GM10248 (cell line): ENCODE measurements at regions not wholly inside any gene's neighbourhood (a gene's known extent, or its start where the extent isn't known, plus 50 kb on each side); places are given as distances from the start of the nearest gene placed in this dataset.
"Not testable (repeated sequence)": the region's sequence is repeated elsewhere in the genome, so short reads cannot be mapped to it uniquely, and the experiment has no call there.

Source experiments
- CTCF ChIA-PET: fragments of 300-600 bp; sonication (Branson Sonifier 250); formaldehyde crosslinking; extraction: SDS; loops from one replicate; lab custom pipeline; 2021; ENCODE audit warnings: antibody characterized with exemption; lab: Yijun Ruan, JAX
- POLR2A ChIA-PET: fragments of 350-650 bp; sonication (Branson Sonifier 250); formaldehyde crosslinking; extraction: SDS; loops from one replicate; lab custom pipeline; 2020; ENCODE audit warnings: antibody characterized with exemption; lab: Yijun Ruan, JAX
- DNase-seq: peaks from one replicate; pipeline ENCODE4 v3.0.0; 2012; ENCODE audit errors: extremely low spot score
- TF ChIP-seq, protein P1 (sequence below): IDR thresholded peaks from 2 replicates; pipeline ENCODE4 v1.5.1; 2012; ENCODE audit warnings: mild to moderate bottlenecking, low read depth; ENCODE audit errors: extremely low read depth, missing control alignments, control extremely low read depth

DNA sequence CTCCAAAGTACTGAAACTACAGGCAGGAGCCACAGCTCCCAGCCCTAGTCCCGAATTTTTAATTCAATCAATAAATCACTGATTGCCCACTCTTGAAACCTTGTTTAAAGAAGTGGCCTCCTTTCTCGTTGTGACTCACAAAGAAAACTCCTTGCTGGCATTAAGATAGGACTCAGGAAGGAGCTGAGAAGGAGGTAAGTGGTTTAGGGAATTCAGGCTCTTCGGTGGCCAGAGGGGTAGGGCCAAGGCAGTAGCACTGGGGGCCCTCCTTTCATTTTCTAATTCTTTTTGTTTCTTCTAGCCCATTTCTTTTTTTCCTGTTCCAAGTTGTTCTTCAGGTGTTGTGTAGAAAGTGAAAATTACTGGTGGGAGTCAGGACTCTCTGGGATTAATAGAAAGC, 86.2 kb upstream of the OR9Q1 start:
- ChIA-PET POLR2A (no interaction called here), CTCF (no interaction called here)
- TF ChIP-seq, protein P1, sequence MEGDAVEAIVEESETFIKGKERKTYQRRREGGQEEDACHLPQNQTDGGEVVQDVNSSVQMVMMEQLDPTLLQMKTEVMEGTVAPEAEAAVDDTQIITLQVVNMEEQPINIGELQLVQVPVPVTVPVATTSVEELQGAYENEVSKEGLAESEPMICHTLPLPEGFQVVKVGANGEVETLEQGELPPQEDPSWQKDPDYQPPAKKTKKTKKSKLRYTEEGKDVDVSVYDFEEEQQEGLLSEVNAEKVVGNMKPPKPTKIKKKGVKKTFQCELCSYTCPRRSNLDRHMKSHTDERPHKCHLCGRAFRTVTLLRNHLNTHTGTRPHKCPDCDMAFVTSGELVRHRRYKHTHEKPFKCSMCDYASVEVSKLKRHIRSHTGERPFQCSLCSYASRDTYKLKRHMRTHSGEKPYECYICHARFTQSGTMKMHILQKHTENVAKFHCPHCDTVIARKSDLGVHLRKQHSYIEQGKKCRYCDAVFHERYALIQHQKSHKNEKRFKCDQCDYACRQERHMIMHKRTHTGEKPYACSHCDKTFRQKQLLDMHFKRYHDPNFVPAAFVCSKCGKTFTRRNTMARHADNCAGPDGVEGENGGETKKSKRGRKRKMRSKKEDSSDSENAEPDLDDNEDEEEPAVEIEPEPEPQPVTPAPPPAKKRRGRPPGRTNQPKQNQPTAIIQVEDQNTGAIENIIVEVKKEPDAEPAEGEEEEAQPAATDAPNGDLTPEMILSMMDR, result no peak
- DNase-seq, result no peak

DNA sequence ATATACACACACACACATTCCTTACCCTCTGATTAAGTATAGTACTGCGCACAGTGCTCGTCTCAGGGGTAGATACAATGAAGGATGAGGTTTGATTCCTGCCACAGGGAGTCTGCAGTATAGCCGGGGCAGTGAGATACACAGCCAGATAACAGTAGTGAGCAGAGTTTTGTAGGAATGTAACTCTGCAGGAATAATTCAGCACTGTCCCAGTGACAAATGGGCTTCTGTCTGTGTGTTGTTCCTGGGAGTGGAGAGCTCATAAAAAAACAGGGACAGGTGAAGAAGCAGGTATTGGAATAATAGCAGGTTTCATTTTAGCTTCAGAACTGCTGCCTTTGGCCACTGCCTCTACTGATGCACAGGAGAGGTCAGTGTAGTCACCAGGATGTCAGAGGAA, 85.3 kb upstream of the OR9Q1 start:
- POLR2A ChIA-PET, result no interaction called here
- DNase-seq, result no peak
- TF ChIP-seq, protein P1, result no peak
- CTCF ChIA-PET, result no interaction called here

DNA sequence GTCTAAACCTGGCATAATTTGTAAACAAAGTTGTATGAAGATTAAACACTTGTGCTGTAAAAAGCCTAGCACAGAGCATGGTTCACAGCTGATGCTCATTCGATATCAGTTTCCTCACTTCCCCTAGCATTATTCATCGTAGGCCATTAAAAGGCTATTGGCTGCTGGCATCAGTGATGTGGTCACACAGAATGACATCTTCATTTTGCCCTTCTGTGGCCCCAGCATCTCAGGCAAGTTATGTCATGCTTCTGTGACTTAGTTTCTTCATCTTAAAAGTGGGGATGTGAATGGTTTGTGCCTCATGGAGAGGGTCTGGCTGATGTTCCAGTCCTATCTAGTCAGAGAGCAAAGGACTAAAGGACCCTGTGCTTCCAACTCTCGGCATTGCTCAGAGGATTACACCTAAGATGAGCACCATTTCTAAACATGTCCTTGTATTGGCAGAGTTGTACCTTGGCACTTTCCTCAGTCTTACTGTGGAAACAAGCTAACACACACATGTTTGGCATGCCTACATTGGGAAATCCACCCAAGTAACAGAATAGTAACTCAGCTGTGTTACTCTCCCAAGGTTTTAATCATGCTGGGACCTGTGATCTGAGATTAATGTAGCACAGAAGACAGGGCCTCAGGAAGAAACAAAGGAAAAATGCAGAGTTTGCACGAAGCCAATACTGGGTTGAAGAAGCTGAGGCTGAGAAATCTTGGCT, 83.5 kb upstream of the OR9Q1 start:
- ChIA-PET POLR2A (no interaction called here), CTCF (interaction anchor here (1.0 to 2.3 kb wide), 4 partner anchors 9 to 15 kb away, joined by 3 to 9 read pairs (median 4); no protein-coding TSS in a partner anchor)
- TF ChIP-seq, protein P1, result no peak
- DNase-seq, result no peak

DNA sequence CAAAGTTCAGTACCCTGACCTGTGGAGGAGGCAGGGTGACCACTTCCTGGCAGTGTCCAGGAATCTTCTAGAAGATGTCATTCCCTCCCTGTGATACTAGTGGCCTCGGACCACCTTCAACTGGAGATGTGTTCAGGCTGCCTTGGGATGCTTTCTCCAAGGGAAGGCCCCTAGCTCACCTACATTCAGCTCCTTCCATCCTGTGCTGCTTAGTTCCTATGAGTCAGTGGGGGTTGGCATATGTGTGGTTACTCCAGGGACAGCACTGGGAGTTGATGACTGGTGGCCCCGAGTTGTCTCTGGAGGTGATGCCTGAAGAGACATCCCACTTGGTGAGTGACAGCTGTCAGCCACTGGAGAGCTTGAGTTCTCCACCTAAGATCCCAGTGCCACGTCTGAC, 81.8 kb upstream of the OR9Q1 start:
- no peak for DNase-seq
- TF ChIP-seq, protein P1, result no peak
- CTCF ChIA-PET, result interaction anchor here (1.6 to 2.3 kb wide), 2 partner anchors 11 kb away, joined by 4 to 9 read pairs; no protein-coding TSS in a partner anchor
- POLR2A ChIA-PET, result no interaction called here

DNA sequence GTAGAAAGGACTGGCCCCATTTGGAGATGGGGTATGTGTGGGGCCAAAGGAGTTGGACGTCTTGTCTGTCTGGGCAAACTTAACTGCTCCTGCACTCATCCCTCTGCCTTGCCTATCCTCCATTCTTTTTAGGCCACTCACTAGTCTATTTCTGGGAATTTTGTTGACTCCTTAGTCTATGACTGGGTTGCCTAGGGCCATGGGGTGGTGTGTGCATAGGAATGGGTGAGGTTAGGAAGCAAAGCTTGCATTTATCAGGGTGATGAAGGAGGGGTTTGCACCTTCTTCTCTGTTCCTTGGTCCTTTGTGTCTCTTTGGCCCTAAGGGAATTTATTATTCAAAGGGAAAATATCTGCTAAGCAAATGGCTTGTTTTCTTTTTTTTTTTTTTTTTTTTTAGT, 80.9 kb upstream of the OR9Q1 start:
- ChIA-PET CTCF (no interaction called here), POLR2A (no interaction called here)
- DNase-seq, result no peak
- TF ChIP-seq, protein P1, result no peak

DNA sequence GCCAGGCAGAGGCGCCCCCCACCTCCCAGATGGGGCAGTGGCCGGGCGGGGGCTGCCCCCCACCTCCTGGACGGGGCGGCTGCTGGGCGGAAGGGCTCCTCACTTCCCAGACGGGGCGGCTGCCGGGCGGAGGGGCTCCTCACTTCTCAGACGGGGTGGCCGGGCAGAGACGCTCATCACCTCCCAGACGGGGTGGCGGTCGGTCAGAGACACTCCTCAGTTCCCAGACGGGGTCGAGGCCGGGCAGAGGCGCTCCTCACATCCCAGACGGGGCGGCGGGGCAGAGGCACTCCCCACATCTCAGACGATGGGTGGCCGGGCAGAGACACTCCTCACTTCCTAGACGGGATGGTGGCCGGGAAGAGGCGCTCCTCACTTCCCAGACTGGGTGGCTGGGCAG, 79.9 kb upstream of the OR9Q1 start:
- DNase-seq, CTCF ChIA-PET, POLR2A ChIA-PET: not testable (repeated sequence)

DNA sequence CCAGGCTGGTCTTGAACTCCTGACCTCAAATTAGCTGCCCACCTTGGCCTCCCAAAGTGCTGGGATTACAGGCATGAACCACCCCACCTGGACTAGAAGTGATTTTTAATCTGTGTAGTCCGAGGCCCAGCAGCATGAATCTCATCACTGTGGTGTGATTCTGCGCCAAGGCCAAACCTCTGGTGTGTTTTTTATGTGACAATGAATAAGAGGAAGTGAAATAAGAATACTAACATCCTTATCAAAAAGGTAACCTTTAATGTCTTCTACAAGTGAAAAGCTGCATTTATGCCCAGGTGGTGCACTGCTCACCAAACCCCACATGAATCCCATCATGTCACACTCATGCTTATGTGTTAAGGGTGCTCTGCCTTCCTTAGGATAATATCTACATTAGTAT, 77.1 kb upstream of the OR9Q1 start:
- DNase-seq, result no peak
- CTCF ChIA-PET, result no interaction called here
- TF ChIP-seq, protein P1, result no peak
- POLR2A ChIA-PET, result no interaction called here
